ENCODE measurements at regions not wholly inside any gene's neighbourhood (a gene's known extent, or its start where the extent isn't known, plus 50 kb on each side); places are given as distances from the start of the nearest gene placed in this dataset.

- no peak overlapping the region for H3K27ac ChIP-seq
- H3K36me3 ChIP-seq: no peaks in the 10 kb centered on the region
- DNase-seq (no peak), ATAC-seq (no peak)
- in situ Hi-C loops (cut with MboI; ENCODE audit: low sequenced_read_pairs in 4 of 4): no loop called here
- H3K9me3 ChIP-seq: no peaks in the 10 kb centered on the region
- no peak overlapping the region for H3K4me3 ChIP-seq
- H3K27me3 ChIP-seq: no peaks in the 10 kb centered on the region
- TF ChIP-seq POLR2A (IDR thresholded peaks at IDR 0.05) (no peak), CTCF (IDR thresholded peaks at IDR 0.05 in 4 of 5, conservative IDR thresholded peaks at IDR 0.05 in 1 of 5) (no peak)
- no peaks in the 10 kb centered on the region for H3K4me1 ChIP-seq
- intact Hi-C loops (cut with DNase I; ENCODE audit: low total_unique reads): no loop called here
Observed at GRCh38 chr13:64997438-64997837, 2232.7 kb downstream of the PCDH9 start.

DNA sequence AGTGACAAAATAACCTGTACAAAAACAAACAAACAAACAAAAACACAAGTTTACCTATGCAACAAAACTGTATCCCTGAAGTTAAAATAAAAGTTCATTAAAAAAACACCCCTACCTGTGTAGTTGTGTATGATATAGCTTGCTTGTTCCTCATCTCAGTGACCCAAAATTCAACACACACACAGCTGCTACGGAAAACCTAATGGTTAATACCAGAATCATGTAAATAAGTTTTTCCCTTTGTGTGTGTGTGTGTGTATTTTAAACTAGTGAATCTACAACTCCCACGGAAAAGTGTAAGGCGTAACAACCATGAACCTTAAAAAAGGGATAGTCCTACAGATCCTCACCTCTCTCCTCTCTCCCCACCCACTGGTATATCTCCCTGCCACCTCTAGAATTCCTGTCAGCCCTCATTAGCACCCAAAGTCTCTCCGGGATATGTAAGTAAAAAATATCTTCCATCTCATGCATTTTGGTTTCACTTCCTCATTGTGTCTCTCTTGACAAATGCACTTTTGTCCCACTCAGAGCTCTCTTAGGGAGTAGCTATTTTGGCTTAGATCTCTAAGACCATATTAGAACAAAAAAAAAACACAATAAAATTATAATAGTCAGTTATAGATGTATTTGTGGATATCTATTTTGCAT lies 2236.5 kb downstream of the PCDH9 start:
- intact Hi-C loops (cut with DNase I; ENCODE audit: low total_unique reads) (no loop called here), in situ Hi-C loops (cut with MboI; ENCODE audit: low sequenced_read_pairs in 4 of 4) (no loop called here)
- no peaks in the 10 kb centered on the region for H3K4me1 ChIP-seq
- DNase-seq: no peak
- TF ChIP-seq POLR2A (IDR thresholded peaks at IDR 0.05) (no peak), CTCF (IDR thresholded peaks at IDR 0.05 in 4 of 5, conservative IDR thresholded peaks at IDR 0.05 in 1 of 5) (no peak)
- H3K36me3 ChIP-seq: no peaks in the 10 kb centered on the region
- no peak overlapping the region for H3K4me3 ChIP-seq
- no peak overlapping the region for H3K27ac ChIP-seq
- no peak for ATAC-seq
- H3K9me3 ChIP-seq: no peaks in the 10 kb centered on the region
- H3K27me3 ChIP-seq: no peaks in the 10 kb centered on the region

- intact Hi-C loops (cut with DNase I; ENCODE audit: low total_unique reads) (no loop called here), in situ Hi-C loops (cut with MboI; ENCODE audit: low sequenced_read_pairs in 4 of 4) (no loop called here)
- no peak for TF ChIP-seq CTCF (IDR thresholded peaks at IDR 0.05 in 4 of 5, conservative IDR thresholded peaks at IDR 0.05 in 1 of 5)
- TF ChIP-seq POLR2A (IDR thresholded peaks at IDR 0.05): no peak
- Histone ChIP-seq H3K4me1 (no peaks in the 10 kb centered on the region), H3K27me3 (no peaks in the 10 kb centered on the region), H3K4me3 (no peak overlapping the region), H3K27ac (no peak overlapping the region), H3K9me3 (no peaks in the 10 kb centered on the region), H3K36me3 (no peaks in the 10 kb centered on the region)
- DNase-seq (no peak), ATAC-seq (no peak)
Observed at GRCh38 chr13:64992314-64992713, 2237.8 kb downstream of the PCDH9 start.

- Histone ChIP-seq H3K36me3 (no peaks in the 10 kb centered on the region), H3K9me3 (no peaks in the 10 kb centered on the region), H3K4me1 (no peaks in the 10 kb centered on the region), H3K4me3 (no peak overlapping the region), H3K27ac (no peak overlapping the region), H3K27me3 (no peaks in the 10 kb centered on the region)
- no peak for DNase-seq
- intact Hi-C loops (cut with DNase I; ENCODE audit: low total_unique reads): no loop called here
- in situ Hi-C loops (cut with MboI; ENCODE audit: low sequenced_read_pairs in 4 of 4): no loop called here
- TF ChIP-seq CTCF (IDR thresholded peaks at IDR 0.05 in 4 of 5, conservative IDR thresholded peaks at IDR 0.05 in 1 of 5): no peak
- TF ChIP-seq POLR2A (IDR thresholded peaks at IDR 0.05): no peak
- no peak for ATAC-seq
Observed at GRCh38 chr13:64985075-64985474, 2245.1 kb downstream of the PCDH9 start.

DNA sequence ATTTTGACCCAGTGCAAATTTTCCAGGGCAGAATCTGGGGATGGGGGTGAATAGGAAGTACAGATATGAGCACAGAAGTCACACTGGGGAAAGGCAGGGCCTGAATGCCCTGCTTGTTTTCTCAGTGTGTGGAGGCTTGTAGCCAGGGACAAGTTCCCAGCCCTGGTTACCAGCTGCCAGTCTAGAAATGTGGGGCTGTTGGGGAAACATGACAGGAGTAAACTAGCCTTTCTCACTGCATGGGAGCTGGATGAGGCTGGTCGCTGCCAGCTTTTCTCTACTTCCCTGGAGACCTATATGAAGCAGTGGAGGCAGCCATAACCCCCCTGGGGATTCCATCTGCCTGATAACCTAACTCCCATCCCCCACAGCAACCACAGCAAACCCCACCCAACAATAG lies 2267.7 kb downstream of the PCDH9 start:
- no peaks in the 10 kb centered on the region for H3K27me3 ChIP-seq
- no peaks in the 10 kb centered on the region for H3K9me3 ChIP-seq
- no peaks in the 10 kb centered on the region for H3K36me3 ChIP-seq
- ATAC-seq: no peak
- intact Hi-C loops (cut with DNase I; ENCODE audit: low total_unique reads) (no loop called here), in situ Hi-C loops (cut with MboI; ENCODE audit: low sequenced_read_pairs in 4 of 4) (no loop called here)
- DNase-seq: no peak
- TF ChIP-seq POLR2A (IDR thresholded peaks at IDR 0.05): no peak
- no peak for TF ChIP-seq CTCF (IDR thresholded peaks at IDR 0.05 in 4 of 5, conservative IDR thresholded peaks at IDR 0.05 in 1 of 5)
- no peak overlapping the region for H3K4me3 ChIP-seq
- H3K27ac ChIP-seq: no peak overlapping the region
- no peaks in the 10 kb centered on the region for H3K4me1 ChIP-seq

All from gastrocnemius medialis (tissue), 4 donors.